ENCODE measurements at regions not wholly inside any gene's neighbourhood (a gene's known extent, or its start where the extent isn't known, plus 50 kb on each side); places are given as distances from the start of the nearest gene placed in this dataset.

GRCh38 chr1:199449221-199449620, 578.3 kb upstream of the NR5A2 start:
- no peak overlapping the region for H3K9ac ChIP-seq (ENCODE audit: low read length)
- TF ChIP-seq EZH2 (IDR thresholded peaks at IDR 0.05; ENCODE audit: borderline replicate concordance, low read length) (no peak), CTCF (IDR thresholded peaks at IDR 0.05; ENCODE audit: low read length) (no peak)
- H3F3A ChIP-seq (ENCODE audit: insufficient read depth, low read length) = no peaks in the 10 kb centered on the region
- H3K9me2 ChIP-seq (ENCODE audit: low read depth, low read length) = no peaks in the 10 kb centered on the region
- H3K27me3 ChIP-seq (ENCODE audit: insufficient read depth, low read length) = no peaks in the 10 kb centered on the region
- H3K79me2 ChIP-seq (ENCODE audit: insufficient read depth, low read length) = no peaks in the 10 kb centered on the region
- H3K4me3 ChIP-seq (ENCODE audit: low read depth, low read length, poor library complexity, severe bottlenecking) = no peak overlapping the region
- H3K27ac ChIP-seq (ENCODE audit: low read depth, low read length, poor library complexity, severe bottlenecking) = no peak overlapping the region
- no peaks in the 10 kb centered on the region for H3K36me3 ChIP-seq (ENCODE audit: insufficient read depth, low read length)
- no peaks in the 10 kb centered on the region for H4K20me1 ChIP-seq (ENCODE audit: insufficient read depth, low read length)
- no peak overlapping the region for H3K4me2 ChIP-seq (ENCODE audit: low read length)
- H3K4me1 ChIP-seq (ENCODE audit: insufficient read depth, low read length, severe bottlenecking) = no peaks in the 10 kb centered on the region
- H3K9me3 ChIP-seq (ENCODE audit: low read length) = no peaks in the 10 kb centered on the region
- H2AFZ ChIP-seq (ENCODE audit: low read length) = no peak overlapping the region

DNA sequence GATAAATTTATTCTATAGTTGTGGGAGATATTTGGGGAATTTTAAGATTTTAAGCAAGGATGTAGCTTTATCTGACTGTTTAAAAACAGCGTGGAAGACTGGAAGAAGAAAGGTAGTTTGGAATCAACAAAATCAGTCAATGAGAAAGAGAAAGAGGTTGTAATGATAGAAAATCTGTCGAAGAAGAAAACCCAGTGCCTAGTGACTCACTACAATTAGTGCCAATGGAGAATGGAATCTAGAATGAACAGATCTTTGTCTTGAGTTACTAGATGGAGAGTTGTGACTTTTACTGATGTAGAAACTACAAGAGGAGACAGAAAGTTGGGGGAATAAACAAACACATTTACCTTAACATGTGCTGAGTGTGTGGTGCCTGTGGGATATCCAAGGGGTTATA, 577.8 kb upstream of the NR5A2 start:
- Histone ChIP-seq H3K36me3 (ENCODE audit: insufficient read depth, low read length) (no peaks in the 10 kb centered on the region), H3K4me1 (ENCODE audit: insufficient read depth, low read length, severe bottlenecking) (no peaks in the 10 kb centered on the region), H3K9ac (ENCODE audit: low read length) (no peak overlapping the region), H3F3A (ENCODE audit: insufficient read depth, low read length) (no peaks in the 10 kb centered on the region), H3K27ac (ENCODE audit: low read depth, low read length, poor library complexity, severe bottlenecking) (no peak overlapping the region), H3K4me3 (ENCODE audit: low read depth, low read length, poor library complexity, severe bottlenecking) (no peak overlapping the region), H2AFZ (ENCODE audit: low read length) (no peak overlapping the region), H3K9me2 (ENCODE audit: low read depth, low read length) (no peaks in the 10 kb centered on the region), H3K9me3 (ENCODE audit: low read length) (no peaks in the 10 kb centered on the region), H3K4me2 (ENCODE audit: low read length) (no peak overlapping the region), H3K79me2 (ENCODE audit: insufficient read depth, low read length) (no peaks in the 10 kb centered on the region), H4K20me1 (ENCODE audit: insufficient read depth, low read length) (no peaks in the 10 kb centered on the region), H3K27me3 (ENCODE audit: insufficient read depth, low read length) (no peaks in the 10 kb centered on the region)
- no peak for TF ChIP-seq EZH2 (IDR thresholded peaks at IDR 0.05; ENCODE audit: borderline replicate concordance, low read length)

- Histone ChIP-seq H2AFZ (ENCODE audit: low read length) (no peak overlapping the region), H3K27me3 (ENCODE audit: insufficient read depth, low read length) (no peaks in the 10 kb centered on the region), H3K9ac (ENCODE audit: low read length) (no peak overlapping the region), H3K79me2 (ENCODE audit: insufficient read depth, low read length) (no peaks in the 10 kb centered on the region), H3K4me3 (ENCODE audit: low read depth, low read length, poor library complexity, severe bottlenecking) (no peak overlapping the region), H3F3A (ENCODE audit: insufficient read depth, low read length) (no peaks in the 10 kb centered on the region), H3K27ac (ENCODE audit: low read depth, low read length, poor library complexity, severe bottlenecking) (no peak overlapping the region), H3K36me3 (ENCODE audit: insufficient read depth, low read length) (no peaks in the 10 kb centered on the region), H4K20me1 (ENCODE audit: insufficient read depth, low read length) (no peaks in the 10 kb centered on the region), H3K9me2 (ENCODE audit: low read depth, low read length) (no peaks in the 10 kb centered on the region), H3K4me1 (ENCODE audit: insufficient read depth, low read length, severe bottlenecking) (no peaks in the 10 kb centered on the region), H3K9me3 (ENCODE audit: low read length) (no peaks in the 10 kb centered on the region), H3K4me2 (ENCODE audit: low read length) (no peak overlapping the region)
- TF ChIP-seq CTCF (IDR thresholded peaks at IDR 0.05; ENCODE audit: low read length) (no peak), EZH2 (IDR thresholded peaks at IDR 0.05; ENCODE audit: borderline replicate concordance, low read length) (no peak)
These were observed 574.9 kb upstream of the NR5A2 start for GRCh38 chr1:199452627-199453026.

DNA sequence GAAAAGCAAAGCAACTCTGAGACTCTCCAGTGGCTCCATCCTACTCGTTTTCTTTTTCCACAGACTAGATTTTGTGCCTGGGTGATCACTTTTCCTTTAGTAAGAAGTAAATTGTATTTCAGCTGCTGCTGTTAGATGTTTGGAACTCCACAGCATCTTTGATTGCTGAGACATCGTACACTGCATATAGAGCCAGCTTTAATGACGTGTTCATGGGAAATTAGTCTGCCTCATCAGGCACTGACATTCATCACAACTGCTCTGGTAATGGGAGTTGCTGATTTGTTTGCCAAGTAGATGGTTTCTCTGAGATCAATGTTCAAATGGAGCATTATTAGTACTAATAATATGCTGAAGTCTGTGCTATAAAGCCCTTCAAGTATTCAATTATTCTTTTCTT, 573.8 kb upstream of the NR5A2 start:
- Histone ChIP-seq H3K27ac (ENCODE audit: low read depth, low read length, poor library complexity, severe bottlenecking) (no peak overlapping the region), H3K9me2 (ENCODE audit: low read depth, low read length) (no peaks in the 10 kb centered on the region), H3K36me3 (ENCODE audit: insufficient read depth, low read length) (no peaks in the 10 kb centered on the region), H3K79me2 (ENCODE audit: insufficient read depth, low read length) (no peaks in the 10 kb centered on the region), H3K27me3 (ENCODE audit: insufficient read depth, low read length) (no peaks in the 10 kb centered on the region), H4K20me1 (ENCODE audit: insufficient read depth, low read length) (no peaks in the 10 kb centered on the region), H3K9me3 (ENCODE audit: low read length) (no peaks in the 10 kb centered on the region), H3F3A (ENCODE audit: insufficient read depth, low read length) (no peaks in the 10 kb centered on the region), H3K9ac (ENCODE audit: low read length) (no peak overlapping the region), H2AFZ (ENCODE audit: low read length) (no peak overlapping the region), H3K4me1 (ENCODE audit: insufficient read depth, low read length, severe bottlenecking) (no peaks in the 10 kb centered on the region), H3K4me2 (ENCODE audit: low read length) (no peak overlapping the region), H3K4me3 (ENCODE audit: low read depth, low read length, poor library complexity, severe bottlenecking) (no peak overlapping the region)
- TF ChIP-seq CTCF (IDR thresholded peaks at IDR 0.05; ENCODE audit: low read length) (no peak), EZH2 (IDR thresholded peaks at IDR 0.05; ENCODE audit: borderline replicate concordance, low read length) (no peak)

All from OCI-LY1 (cell line).